Left lobe of liver (tissue), 2 donors: ENCODE measurements at regions not wholly inside any gene's neighbourhood (a gene's known extent, or its start where the extent isn't known, plus 50 kb on each side); places are given as distances from the start of the nearest gene placed in this dataset.
"Not testable (repeated sequence)": the region's sequence is repeated elsewhere in the genome, so short reads cannot be mapped to it uniquely, and the experiment has no call there.

Experiments used
- ATAC-seq: fragments of 200-7000 bp; cut with Tn5 transposase; one replicate; pipeline ENCODE4 v1.9.1; 2020; ENCODE audit warnings: mild to moderate bottlenecking, moderate library complexity
- DNase-seq: peaks from one replicate; pipeline ENCODE4 v3.0.0-alpha.2; 2020; ENCODE audit warnings: low spot score
- donor health status: DM: no; HTN: no; CAD: no; lungs with moderate emphysema.
- donor health status: DM: no; HTN: yes; CAD: no.

DNA sequence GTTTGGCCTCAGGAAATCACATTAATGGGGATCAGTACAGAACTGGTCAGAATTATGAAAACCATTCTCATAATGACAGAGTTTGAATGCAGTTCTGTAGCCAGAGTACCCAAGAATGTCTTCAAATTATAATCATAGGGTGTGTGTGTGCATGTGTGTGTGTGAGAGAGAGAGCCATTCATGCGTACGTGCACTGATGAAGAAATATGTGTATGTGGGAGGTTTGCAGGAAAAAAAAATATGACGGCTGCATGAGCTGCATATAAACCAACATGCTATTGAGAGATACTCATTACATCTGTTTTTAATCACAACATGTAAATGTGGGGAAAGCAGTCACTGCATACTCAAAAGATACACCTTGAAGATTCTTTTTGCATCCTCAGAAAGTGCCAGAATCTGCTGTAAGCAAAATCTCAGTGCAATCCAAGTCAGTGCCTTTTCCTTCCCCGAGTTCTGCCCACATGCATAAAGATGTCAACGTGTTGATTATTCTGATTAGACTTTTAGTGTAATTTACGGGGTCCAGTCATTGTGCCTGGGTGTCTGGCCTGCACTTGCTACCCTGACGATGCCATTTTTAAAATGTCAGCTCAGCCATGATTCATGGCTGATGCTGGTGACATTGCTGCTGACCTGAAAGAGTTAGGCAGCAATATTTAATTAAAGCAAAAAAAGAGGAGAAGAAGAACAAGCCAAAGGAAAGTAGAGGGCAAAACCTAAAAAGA lies 378.7 kb upstream of the ZFHX3 start:
- DNase-seq = no peak
- ATAC-seq = no peak

DNA sequence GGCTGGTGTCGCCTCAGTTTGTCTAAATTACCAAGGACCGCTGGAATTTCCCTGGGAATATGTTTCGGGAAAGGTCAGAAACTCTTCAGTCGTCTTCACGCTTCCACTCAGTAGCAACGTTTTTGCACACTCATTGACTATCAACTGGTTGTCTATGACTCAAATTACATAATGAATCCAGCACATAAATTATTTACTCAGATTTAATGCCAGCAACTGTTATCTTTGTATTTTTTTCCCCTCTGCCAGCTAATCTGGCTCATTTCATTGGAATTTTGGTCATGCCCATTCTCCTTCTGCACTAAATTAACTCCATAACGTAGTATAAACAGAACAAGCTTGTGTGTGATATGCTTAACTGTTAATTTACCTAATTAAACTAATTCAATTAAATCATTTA lies 372.7 kb upstream of the ZFHX3 start:
- no peak for ATAC-seq
- no peak for DNase-seq

DNA sequence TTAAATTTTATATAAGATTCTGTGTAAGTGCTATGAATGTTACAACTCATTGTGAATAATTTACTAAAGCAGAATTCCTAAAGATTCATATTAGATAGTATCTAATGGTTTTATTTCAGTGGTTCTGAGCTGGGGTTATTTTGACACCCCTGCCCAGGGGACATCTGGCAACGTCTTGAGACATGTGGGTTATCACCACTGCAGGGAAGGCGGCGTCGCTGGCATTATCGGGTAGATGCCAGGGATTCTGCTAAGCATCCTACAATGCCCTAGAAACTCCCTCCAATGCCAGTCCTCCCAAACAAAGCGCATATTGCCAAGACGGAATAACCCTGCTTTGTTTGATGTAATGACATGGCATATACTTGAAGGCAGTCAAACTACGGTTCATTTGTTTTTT lies 372.3 kb upstream of the ZFHX3 start:
- DNase-seq = no peak

DNA sequence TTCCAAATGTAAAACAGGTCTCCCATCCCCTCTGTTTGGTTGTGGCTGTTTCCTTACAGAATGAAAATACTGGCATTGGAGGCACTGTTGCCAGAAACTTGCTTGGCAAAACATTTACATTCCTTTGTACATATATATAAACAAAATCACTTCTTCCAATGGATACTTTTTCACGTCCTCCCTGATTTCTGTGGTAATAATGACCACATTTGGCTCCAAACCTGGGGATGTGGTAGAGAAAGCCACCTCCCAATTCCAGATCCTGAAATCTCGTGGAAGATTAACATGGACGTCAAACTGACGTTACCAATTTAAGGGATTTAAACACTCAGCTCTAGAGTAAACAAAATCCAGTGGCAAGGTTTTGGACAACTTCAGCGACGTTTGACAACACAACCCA lies 370.8 kb upstream of the ZFHX3 start:
- no peak for ATAC-seq
- DNase-seq = no peak

More for the DNA sequence above, 372.3 kb upstream of the ZFHX3 start:
- ATAC-seq = no peak

DNA sequence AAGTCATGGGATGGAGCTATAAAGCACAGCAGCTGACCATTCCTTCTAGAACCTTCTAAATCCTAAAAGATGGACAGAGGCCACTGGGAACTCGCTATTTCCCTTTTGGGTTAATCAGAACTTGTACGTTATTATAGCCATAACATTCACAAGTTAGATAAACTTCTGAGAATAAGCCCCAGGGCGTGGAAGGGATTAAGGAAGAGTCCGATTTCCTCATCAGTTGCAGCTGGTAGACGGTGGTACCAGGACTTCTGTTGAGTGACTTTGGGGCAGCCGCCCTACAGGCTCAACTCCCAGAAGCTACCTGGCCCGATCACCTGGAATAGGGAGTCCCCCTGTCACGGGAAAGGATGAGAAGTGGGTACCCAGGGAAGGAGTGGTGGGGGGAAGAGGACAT lies 370.1 kb upstream of the ZFHX3 start:
- DNase-seq = no peak
- ATAC-seq = no peak

GRCh38 chr16:73415286-73415685 lies 367.4 kb upstream of the ZFHX3 start:
- no peak for DNase-seq
- ATAC-seq = no peak

DNA sequence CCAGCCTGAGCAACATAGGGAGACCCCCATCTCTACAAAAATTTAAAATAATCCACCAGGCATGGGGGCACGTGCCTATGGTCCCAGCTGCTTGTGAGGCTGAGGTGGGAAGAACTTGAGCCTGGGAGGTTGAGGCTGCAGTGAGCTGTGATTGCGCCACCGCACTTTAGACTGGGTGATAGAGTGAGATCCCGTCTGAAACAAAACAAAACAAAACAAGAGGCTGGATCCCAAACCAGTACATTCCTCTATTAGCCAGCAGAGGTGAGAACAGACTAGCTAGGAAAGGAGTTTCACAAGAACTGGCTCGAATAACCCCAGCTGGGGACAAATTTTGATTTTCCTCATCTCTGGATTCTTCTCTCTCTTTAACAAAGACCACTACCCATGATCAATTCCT lies 366.7 kb upstream of the ZFHX3 start:
- DNase-seq (no peak), ATAC-seq (no peak)

- no peak for DNase-seq
- ATAC-seq = no peak
These were observed 365.9 kb upstream of the ZFHX3 start for GRCh38 chr16:73413830-73414190.

DNA sequence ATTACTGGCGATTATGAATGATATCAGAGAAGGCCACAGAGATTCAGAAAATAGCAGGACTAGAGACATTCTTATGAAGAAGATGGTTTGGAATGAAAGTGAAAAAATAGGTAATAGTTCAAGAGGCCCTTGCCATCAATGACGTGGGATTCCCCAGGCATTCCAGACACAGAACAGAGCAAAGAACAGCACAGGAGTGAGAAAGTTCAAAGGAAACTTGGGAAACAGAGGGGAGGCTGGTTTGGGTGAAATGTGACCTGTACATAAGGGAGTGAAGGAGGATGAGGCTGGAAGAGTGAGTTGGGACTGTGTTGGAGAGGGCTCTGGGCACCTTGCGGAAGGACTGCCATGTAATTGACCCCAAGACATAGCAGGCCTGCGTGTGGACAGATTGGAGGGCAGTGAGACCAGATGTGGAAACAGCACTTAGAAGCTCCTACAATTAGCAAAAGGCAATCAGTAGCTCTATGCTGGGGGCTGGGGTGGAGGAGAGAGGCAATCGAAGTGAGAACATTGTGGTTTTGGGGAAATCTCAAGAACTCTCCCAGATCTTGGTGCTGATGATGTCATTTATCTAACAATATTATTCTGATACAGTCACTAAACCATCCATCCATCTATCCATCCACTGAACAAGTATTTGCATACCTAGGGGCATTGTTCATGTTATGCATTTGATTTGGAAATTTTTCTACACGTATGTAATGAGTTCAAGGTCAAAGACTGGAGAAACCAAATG lies 365.3 kb upstream of the ZFHX3 start:
- DNase-seq (no peak), ATAC-seq (no peak)

- DNase-seq (no peak), ATAC-seq (no peak)
These were observed 364.5 kb upstream of the ZFHX3 start for GRCh38 chr16:73412416-73412815.

- no peak for ATAC-seq
- DNase-seq = no peak
These were observed 360.8 kb upstream of the ZFHX3 start for GRCh38 chr16:73408716-73409115.

DNA sequence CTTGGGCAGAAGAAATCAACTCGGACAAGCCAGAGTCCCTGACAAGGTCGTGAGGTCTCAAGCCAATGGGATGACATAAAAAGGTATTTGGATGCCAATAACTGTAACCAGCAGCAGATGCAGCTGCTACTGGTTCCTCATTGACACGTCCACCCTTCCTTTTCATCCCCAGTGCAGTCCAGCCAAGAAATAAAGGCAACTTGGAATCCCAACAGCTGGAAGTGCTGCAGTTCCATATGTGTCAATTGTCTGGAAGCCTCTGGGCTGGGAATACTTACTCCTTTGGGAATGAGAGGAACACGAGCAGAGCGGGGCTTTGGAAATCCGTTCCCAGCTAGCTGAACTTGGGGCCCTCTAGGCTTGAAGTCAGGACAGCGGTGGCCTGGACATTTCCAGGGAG lies 360.4 kb upstream of the ZFHX3 start:
- ATAC-seq (no peak), DNase-seq (no peak)

- ATAC-seq = no peak
- DNase-seq = no peak
These were observed 357.9 kb upstream of the ZFHX3 start for GRCh38 chr16:73405851-73406250.

DNA sequence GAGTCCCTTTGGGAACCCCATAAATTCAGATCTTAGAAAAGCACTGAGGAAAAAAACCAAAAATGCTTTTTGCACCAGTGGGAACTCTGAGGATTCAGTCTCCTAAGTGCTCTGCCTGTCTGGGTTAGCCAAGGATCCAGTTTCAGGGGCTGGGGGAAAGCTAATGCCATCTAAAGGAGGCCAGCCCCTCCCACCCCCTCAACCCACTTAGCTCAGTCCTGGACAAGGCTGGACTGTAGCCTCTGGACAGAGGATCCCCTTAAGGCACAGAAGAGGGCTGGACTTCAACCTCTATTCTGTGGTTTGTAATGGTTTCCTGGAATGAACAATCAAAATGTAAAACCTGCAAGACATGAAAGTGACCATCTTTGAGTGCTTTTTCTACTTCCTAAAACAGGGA lies 356.1 kb upstream of the ZFHX3 start:
- peak; percentile 31 for DNase-seq

GRCh38 chr16:73403291-73403690 lies 355.4 kb upstream of the ZFHX3 start:
- no peak for DNase-seq
- ATAC-seq = no peak

More for the DNA sequence above, 356.1 kb upstream of the ZFHX3 start:
- ATAC-seq = no peak

DNA sequence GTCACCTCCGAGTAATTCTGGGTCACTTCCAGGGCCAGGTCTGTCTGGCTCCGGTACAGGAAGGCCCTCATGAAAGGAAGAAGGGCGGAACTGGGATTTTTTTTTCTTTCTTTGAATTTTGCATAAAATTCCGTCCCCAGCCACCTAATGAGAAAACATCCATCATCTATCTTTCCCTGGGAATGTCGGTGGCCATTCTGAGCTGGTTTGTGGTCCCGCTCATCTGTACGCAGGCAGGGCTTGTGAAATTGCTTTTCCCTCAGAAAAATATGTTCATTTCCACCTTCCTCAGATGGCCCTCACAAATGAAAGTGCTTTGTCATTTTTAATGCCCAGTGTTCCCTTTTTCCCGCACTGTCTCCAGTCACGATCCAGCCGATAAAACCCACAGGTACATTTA lies 353.0 kb upstream of the ZFHX3 start:
- no peak for DNase-seq
- ATAC-seq = no peak

DNA sequence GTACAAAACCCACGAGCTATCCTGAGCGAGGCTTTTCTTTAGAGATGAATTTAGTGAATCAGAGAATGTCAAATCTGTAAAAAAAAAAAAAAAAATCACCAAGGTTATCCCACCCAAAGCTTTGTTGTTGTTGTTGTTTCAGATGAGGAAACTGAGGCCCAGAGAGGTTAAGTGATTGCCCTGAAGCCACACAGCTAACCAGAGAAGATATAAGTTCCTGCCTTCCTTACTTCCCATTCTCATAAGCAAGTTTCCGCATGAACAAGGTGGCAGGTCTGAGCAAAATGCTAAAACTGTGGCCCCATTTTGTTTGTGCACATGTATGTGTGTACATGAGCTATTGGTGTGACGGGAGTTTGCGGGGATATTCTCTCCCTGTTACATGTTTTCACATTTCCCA lies 352.1 kb upstream of the ZFHX3 start:
- ATAC-seq (no peak), DNase-seq (no peak)

DNA sequence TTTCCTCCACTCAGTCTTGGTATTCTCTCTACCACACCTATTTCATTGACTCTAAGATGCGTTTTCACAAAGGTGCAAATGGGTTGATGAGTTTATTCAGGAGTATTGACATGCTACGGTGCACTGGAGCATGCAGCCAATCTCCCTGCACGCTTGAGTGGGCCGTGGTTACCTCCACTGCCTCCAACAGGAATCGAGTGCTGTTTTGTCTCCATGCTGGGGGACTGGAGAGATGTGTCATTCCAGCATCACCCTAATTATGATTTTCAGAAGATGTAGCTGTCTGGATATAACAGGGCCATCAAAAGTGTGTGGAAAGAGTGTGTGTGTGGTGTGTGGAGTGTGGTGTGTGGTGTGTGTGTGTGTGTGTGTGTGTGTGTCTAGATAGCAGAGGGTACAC lies 351.6 kb upstream of the ZFHX3 start:
- DNase-seq (no peak), ATAC-seq (no peak)

DNA sequence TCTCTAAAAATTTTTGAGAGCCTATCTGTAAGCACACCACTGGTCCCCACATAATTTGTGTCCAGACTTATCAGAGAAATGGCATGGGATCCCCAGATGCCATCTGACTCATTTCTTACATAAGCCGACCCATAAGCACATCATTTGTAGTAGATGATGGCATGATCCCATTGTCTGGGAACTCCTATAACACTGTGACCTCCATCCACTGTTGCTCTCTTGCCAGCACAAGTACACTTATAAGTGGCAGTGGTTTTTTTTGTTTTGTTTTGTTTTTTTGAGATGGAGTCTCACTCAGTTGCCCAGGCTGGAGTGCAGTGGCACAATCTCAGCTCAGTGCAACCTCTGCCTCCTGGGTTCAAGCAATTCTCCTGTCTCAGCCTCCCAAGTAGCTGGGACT lies 350.7 kb upstream of the ZFHX3 start:
- not testable (repeated sequence) for ATAC-seq, DNase-seq

- ATAC-seq = no peak
These were observed 348.6 kb upstream of the ZFHX3 start for GRCh38 chr16:73396556-73396955.

DNA sequence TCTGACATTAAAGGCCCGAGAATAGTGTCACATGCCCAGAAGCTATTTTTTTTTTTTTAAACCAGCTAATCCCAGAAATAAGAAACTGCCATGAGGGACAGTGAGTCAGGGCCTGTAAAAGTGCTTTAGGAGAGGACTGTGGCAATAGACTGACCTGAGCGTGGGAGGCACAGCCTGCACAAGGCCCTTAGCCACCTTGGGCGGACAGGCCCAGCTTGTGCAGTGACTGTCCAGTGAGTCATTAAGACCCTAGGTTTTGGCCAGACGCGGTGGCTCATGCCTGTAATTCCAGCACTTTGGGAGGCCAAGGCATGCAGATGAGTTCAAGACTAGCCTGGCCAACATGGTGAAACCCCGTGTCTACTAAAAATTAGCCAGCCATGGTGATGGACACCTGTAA lies 343.0 kb upstream of the ZFHX3 start:
- ATAC-seq (no peak), DNase-seq (no peak)

More at GRCh38 chr16:73396556-73396955, 348.6 kb upstream of the ZFHX3 start:
- DNase-seq = no peak

DNA sequence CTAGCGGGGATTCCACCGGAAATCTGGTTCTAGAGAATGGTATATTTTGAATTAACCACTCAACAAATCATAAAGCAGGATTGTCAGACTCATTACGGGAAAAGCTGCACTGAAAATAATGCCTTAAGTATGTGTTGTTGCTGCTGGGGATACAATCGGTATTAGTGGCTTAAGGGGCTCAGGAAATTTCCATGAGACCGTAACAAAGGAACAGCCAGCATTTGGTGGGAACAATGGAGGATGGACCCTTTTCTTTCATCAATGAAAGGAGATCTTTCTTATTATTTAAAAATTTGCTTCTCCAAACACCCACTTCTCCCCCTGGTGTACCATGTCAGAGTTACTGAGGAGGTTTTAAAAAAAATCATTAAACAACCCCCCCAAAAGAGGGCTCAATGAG lies 342.6 kb upstream of the ZFHX3 start:
- ATAC-seq = no peak
- no peak for DNase-seq

- DNase-seq = no peak
These were observed 341.2 kb upstream of the ZFHX3 start for GRCh38 chr16:73389085-73389484.

More at GRCh38 chr16:73389085-73389484, 341.2 kb upstream of the ZFHX3 start:
- no peak for ATAC-seq
